Small intestine (tissue), 7 donors: ENCODE measurements at regions not wholly inside any gene's neighbourhood (a gene's known extent, or its start where the extent isn't known, plus 50 kb on each side); places are given as distances from the start of the nearest gene placed in this dataset.

ENCODE experiments used
- DNase-seq, 2 donors: peaks; one replicate each; pipeline versions ENCODE4 v3.0.0 to v3.0.0-alpha.2; 2013
- FAIRE-seq: peaks from 2 replicates; lab custom pipeline; 2012; peaks lifted over from hg19 to GRCh38; lab: Jason Lieb, UNC
- H3K27ac ChIP-seq, 3 donors: one replicate each; pipeline ENCODE4 v1.5.1; 2013; ENCODE audit warnings: low read length in 2 of 3, mild to moderate bottlenecking in 2 of 3, control low read depth in 1 of 3, inconsistent platforms in 1 of 3, low read depth in 1 of 3, moderate library complexity in 1 of 3
- H3K27me3 ChIP-seq, 3 donors: one replicate each; pipeline ENCODE4 v1.6.1; 2013; ENCODE audit warnings: low read length in 3 of 3, inconsistent platforms in 1 of 3; ENCODE audit not compliant: control insufficient read depth in 3 of 3, insufficient read depth in 3 of 3
- H3K36me3 ChIP-seq, 3 donors: one replicate each; pipeline ENCODE4 v1.6.1; 2013; ENCODE audit warnings: low read length in 3 of 3, inconsistent platforms in 1 of 3, low read depth in 1 of 3, mild to moderate bottlenecking in 1 of 3, moderate library complexity in 1 of 3; ENCODE audit not compliant: control insufficient read depth in 3 of 3, insufficient read depth in 2 of 3
- H3K4me1 ChIP-seq, 3 donors: one replicate each; pipeline ENCODE4 v1.6.1; 2013; ENCODE audit warnings: low read length in 2 of 3, inconsistent platforms in 1 of 3, low read depth in 1 of 3, mild to moderate bottlenecking in 1 of 3, moderate library complexity in 1 of 3; ENCODE audit not compliant: control insufficient read depth in 3 of 3, insufficient read depth in 2 of 3
- H3K4me3 ChIP-seq, 3 donors: one replicate each; pipeline ENCODE4 v1.5.1; 2013; ENCODE audit warnings: low read length in 3 of 3, control low read depth in 1 of 3, inconsistent platforms in 1 of 3, low read depth in 1 of 3, mild to moderate bottlenecking in 1 of 3, moderate library complexity in 1 of 3
- H3K9me3 ChIP-seq, 2 donors: one replicate each; pipeline ENCODE4 v1.6.1; 2013; ENCODE audit warnings: low read depth in 1 of 2, low read length in 1 of 2; ENCODE audit not compliant: control insufficient read depth in 2 of 2, insufficient read depth in 1 of 2
- WGBS, 3 donors: extraction: QIAGEN DNeasy Blood & Tissue Kit; methylation state at CpG; one replicate each; pipeline ENCODE4 v1.1.7; 2013; 5-methylcytosine and 5-hydroxymethylcytosine counted together
- donor health status: healthy with polysubstance abuse.
- donor health status: control.
- donor health status: control.
- donor health status: Bipolar disorder and iron deficiency.
- donor health status: healthy.

DNA sequence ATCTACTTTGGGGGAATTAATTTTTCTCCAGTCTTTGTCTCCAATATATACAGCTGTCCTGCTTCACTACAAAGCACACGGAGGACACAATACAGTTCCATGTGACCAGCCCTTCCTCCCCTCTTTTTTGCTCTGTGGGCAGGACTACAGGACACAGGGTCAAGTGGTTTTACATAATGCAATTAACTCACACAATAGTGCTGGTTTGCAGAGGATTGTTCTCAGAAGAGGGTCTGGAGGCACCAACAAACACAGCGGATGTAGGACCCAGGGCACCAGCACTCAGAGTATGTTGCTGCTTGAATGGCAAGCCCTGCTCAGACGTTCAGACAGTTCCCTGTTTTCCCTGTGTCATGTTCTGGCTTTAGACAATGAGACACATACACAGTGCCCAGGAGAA is 52.0 kb upstream of the NPTX2 start:
- no peak overlapping the region for H3K27ac ChIP-seq
- no peak overlapping the region for H3K4me3 ChIP-seq
- FAIRE-seq (no peak), DNase-seq (no peak)
- H3K9me3 ChIP-seq: peaks cover 0 to 8% of the 10 kb centered on the region in 2 donors
- H3K27me3 ChIP-seq: peaks cover 0 to 3% (median 0%) of the 10 kb centered on the region in 3 donors
- H3K36me3 ChIP-seq: no peaks in the 10 kb centered on the region
- no peaks in the 10 kb centered on the region for H3K4me1 ChIP-seq
- WGBS, 3 donors: 43 to 52% (median 50%) methylated on average over 3 of the region's 3 CpGs

DNA sequence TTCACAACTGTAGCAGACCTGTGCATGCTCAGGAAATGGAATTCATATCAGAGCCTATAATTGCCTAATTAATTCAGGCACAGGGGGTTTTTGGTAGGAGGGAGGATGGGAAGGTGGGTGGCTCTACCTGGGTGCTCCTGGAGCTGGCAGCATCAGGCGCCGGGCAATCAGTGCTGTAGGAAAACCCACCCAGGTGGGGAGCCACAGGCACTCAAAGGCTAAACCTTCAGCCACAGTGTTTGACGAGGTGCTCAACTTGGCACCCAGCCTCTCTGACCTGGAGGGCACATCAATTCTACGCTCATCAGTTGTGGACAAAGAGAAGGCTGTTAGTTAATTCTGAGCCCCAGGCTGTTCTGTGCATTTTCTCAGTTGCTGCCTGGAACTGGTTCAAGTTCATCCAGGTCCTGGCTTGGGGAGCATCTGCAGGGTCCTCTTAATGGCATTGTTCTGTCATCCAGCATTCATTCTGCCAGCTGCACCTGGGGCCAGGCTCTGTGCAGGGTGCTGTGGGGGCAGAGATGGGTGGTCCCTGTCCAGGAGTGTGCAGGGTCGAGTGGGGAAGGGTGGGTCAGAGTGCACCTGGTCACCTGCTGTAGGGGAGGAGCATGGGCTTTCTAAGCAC is 54.1 kb upstream of the NPTX2 start:
- WGBS, 3 donors: 56 to 77% (median 67%) methylated on average over 5 of the region's 5 CpGs
- FAIRE-seq (no peak), DNase-seq (no peak)
- H3K27me3 ChIP-seq: no peaks in the 10 kb centered on the region
- H3K4me1 ChIP-seq: no peaks in the 10 kb centered on the region
- peaks cover 0 to 15% of the 10 kb centered on the region in 2 donors for H3K9me3 ChIP-seq
- no peak overlapping the region for H3K27ac ChIP-seq
- no peak overlapping the region for H3K4me3 ChIP-seq
- H3K36me3 ChIP-seq: no peaks in the 10 kb centered on the region

DNA sequence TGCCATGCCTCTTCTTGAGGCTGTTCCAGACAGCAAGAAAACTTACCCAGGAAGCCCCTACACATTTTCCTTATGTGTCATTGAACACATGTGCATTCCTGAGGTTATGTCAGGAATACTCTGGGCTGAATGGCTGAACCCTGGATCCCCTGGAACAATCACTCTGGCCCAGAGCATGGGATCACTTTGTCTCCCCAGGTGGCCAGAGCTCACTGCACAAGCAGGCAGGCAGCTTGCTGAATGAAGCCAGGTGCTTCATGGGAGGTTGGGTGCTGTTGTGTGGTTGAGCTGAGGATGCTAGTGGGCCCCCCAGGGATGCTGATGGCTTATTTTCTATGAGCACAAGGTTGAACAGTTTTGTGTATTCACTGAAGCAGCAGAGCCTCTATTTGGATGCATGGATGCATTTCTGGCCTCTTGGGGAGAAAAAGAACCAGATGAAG is 54.7 kb upstream of the NPTX2 start:
- Histone ChIP-seq H3K27me3 (no peaks in the 10 kb centered on the region), H3K36me3 (no peaks in the 10 kb centered on the region), H3K27ac (no peak overlapping the region), H3K4me1 (no peaks in the 10 kb centered on the region), H3K9me3 (peaks cover 0 to 15% of the 10 kb centered on the region in 2 donors), H3K4me3 (no peak overlapping the region)
- DNase-seq: no peak
- FAIRE-seq: no peak

DNA sequence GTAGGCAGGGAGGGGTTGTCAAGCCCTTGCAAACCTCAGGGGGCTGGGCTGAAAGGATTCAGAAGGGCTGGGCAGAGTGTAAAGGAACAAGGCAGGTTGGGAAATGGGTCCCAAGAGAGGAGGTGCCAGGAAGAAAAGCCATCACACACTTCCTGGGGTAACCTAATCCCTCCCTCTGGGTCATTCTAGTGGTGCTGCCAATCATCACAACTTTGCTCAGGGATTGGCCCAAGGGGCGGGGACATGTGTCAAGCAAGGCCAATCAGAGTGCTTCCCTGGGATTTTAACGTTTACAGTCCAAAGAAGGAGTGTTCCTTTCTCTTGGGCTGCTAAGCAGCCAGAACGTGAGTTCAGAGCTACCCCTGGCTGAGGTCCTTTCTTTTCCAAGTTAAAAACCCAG is 57.1 kb upstream of the NPTX2 start:
- FAIRE-seq: no peak
- no peak for DNase-seq
- no peak overlapping the region for H3K27ac ChIP-seq
- no peaks in the 10 kb centered on the region for H3K36me3 ChIP-seq
- WGBS, 3 donors: 36 to 52% (median 41%) methylated on average over 3 of the region's 3 CpGs
- no peak overlapping the region for H3K4me3 ChIP-seq
- no peaks in the 10 kb centered on the region for H3K4me1 ChIP-seq
- peaks cover 0 to 15% of the 10 kb centered on the region in 2 donors for H3K9me3 ChIP-seq
- no peaks in the 10 kb centered on the region for H3K27me3 ChIP-seq

DNA sequence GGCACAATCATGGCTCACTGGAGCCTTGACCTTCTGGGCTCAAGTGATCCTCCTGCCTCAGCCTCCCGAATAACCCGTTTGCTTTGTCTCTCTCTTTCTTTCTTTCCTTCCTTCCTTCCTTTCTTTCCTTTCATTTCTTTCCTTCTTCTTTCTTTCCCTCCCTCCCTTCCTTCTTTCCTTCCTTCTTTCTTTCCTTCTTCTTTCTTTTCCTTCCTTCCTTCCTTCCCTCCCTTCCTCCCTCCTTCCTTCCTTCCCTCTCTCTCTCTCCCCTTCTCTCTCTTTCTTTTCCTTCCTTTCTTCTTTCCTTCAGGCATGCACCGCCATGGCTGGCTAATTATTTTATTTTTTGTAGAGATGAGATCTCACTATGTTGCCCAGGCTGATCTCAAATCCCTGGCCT is 57.9 kb upstream of the NPTX2 start:
- 90 to 95% (median 92%) methylated on average over 3 of the region's 3 CpGs for WGBS, 3 donors
- no peaks in the 10 kb centered on the region for H3K27me3 ChIP-seq
- peaks cover 0 to 13% of the 10 kb centered on the region in 2 donors for H3K9me3 ChIP-seq
- no peaks in the 10 kb centered on the region for H3K4me1 ChIP-seq
- H3K27ac ChIP-seq: no peak overlapping the region
- no peak for FAIRE-seq
- DNase-seq: no peak
- no peaks in the 10 kb centered on the region for H3K36me3 ChIP-seq
- no peak overlapping the region for H3K4me3 ChIP-seq

DNA sequence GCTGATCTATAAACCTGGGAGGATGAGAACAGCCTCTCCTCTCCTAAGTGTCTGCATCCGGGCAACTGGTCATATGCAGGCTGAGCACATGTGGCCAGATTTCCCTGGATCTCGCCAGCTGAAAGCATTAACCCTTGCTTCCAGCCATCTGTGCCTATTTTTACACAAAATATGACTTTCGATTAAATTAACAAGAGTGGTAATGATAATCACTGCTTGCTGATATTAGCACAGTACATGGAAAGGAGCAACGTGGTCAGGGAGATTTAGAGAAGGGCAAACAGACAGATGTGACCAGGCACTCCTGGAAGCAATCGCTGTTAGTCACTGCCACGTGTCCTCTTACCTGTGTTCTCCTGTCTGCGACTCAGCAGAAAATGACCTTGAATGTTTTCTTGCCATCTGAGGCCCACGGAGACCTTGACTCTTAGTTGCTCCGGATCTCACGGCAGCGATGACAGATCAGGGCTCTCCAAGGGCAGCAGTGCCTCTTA is 59.5 kb upstream of the NPTX2 start:
- Histone ChIP-seq H3K27ac (no peak overlapping the region), H3K4me3 (no peak overlapping the region), H3K27me3 (no peaks in the 10 kb centered on the region), H3K9me3 (peaks cover 0 to 12% of the 10 kb centered on the region in 2 donors), H3K4me1 (no peaks in the 10 kb centered on the region), H3K36me3 (no peaks in the 10 kb centered on the region)
- WGBS, 3 donors: 48 to 68% (median 49%) methylated on average over 11 of the region's 11 CpGs
- DNase-seq (peak in 1 of 2 donors; percentile 55), FAIRE-seq (no peak)

DNA sequence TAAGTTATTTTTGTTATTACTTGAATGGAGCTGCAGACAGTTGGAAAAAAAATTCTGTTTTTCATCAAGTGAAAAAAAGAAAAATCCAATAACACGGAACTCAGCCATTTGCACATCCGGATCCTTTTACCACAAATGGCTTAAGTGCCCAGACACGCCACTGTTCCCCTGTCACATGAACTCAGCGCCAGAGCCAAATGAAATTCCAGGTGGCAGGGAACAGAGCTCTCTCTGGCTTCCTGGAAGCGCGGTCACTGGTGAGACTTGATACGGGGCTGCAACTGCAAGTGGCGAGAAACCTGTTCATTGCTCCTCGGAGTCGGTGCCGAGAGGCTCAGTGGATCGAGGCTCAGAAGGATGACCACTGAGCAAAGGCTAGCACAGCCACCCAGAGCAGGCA is 60.8 kb upstream of the NPTX2 start:
- FAIRE-seq (no peak), DNase-seq (no peak)
- no peaks in the 10 kb centered on the region for H3K36me3 ChIP-seq
- no peaks in the 10 kb centered on the region for H3K27me3 ChIP-seq
- H3K27ac ChIP-seq: no peak overlapping the region
- H3K9me3 ChIP-seq: peaks cover 0 to 23% of the 10 kb centered on the region in 2 donors
- H3K4me3 ChIP-seq: no peak overlapping the region
- no peaks in the 10 kb centered on the region for H3K4me1 ChIP-seq
- 87 to 90% (median 88%) methylated on average over 12 of the region's 12 CpGs for whole genome bisulfite sequencing, 3 donors

DNA sequence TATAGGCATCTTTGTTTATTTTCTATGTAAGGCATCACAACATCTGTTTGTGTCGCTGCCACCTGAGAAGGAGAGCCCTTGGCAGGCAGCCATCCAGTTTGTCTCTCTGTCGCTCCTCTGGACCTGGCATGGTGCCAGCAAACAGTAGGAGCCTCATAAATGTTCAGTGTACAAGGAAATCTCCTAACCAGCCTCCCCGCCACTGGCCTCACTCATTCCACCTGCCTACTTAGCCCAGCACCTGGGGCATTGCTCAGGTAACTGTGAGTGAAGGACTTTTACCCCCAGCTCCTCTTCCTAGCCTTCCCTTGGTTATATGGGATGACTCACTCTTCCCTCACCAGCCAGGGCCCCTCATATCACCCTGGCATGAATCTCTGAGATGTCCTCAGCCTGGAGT is 61.7 kb upstream of the NPTX2 start:
- 20 to 50% (median 23%) methylated on average over 3 of the region's 3 CpGs for WGBS, 3 donors
- no peaks in the 10 kb centered on the region for H3K27me3 ChIP-seq
- peaks cover 0 to 23% of the 10 kb centered on the region in 2 donors for H3K9me3 ChIP-seq
- FAIRE-seq (no peak), DNase-seq (peak; percentile 29 to 62)
- no peaks in the 10 kb centered on the region for H3K4me1 ChIP-seq
- H3K4me3 ChIP-seq: no peak overlapping the region
- no peak overlapping the region for H3K27ac ChIP-seq
- no peaks in the 10 kb centered on the region for H3K36me3 ChIP-seq

DNA sequence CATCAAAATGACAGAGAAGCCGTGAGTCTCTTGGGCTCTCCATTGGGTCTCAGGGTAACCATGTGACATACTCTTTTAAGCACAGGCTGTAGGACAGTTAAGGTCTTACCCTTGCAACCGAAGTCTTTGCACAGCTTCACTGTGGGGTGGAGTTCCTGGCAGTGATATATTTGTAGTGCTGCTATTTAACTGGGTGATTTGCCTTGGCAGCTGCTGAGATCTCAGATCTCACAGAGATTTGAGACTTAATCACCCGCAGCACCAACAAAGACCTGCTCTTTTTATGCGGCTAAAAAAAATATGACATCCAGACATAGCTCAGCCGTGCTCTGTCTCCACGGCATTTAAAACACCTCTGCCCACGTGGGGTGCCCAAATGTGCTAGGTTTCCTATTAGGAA is 63.4 kb upstream of the NPTX2 start:
- Histone ChIP-seq H3K9me3 (peaks cover 0 to 14% of the 10 kb centered on the region in 2 donors), H3K4me3 (no peak overlapping the region), H3K27me3 (no peaks in the 10 kb centered on the region), H3K27ac (no peak overlapping the region), H3K4me1 (no peaks in the 10 kb centered on the region), H3K36me3 (no peaks in the 10 kb centered on the region)
- DNase-seq (no peak), FAIRE-seq (no peak)
- 72 to 81% (median 77%) methylated on average over 7 of the region's 7 CpGs for WGBS, 3 donors
